Stimulated activated CD4-positive, alpha-beta T cell treated with anti-CD3 and anti-CD28 coated beads, Interleukin-4, amount 100 ng/mL, for 1 hour (primary cell): ENCODE measurements at regions not wholly inside any gene's neighbourhood (a gene's known extent, or its start where the extent isn't known, plus 50 kb on each side); places are given as distances from the start of the nearest gene placed in this dataset.

Experiments used
- DNase-seq: peaks from one replicate; pipeline ENCODE4 v3.0.0-alpha.2; 2020

DNA sequence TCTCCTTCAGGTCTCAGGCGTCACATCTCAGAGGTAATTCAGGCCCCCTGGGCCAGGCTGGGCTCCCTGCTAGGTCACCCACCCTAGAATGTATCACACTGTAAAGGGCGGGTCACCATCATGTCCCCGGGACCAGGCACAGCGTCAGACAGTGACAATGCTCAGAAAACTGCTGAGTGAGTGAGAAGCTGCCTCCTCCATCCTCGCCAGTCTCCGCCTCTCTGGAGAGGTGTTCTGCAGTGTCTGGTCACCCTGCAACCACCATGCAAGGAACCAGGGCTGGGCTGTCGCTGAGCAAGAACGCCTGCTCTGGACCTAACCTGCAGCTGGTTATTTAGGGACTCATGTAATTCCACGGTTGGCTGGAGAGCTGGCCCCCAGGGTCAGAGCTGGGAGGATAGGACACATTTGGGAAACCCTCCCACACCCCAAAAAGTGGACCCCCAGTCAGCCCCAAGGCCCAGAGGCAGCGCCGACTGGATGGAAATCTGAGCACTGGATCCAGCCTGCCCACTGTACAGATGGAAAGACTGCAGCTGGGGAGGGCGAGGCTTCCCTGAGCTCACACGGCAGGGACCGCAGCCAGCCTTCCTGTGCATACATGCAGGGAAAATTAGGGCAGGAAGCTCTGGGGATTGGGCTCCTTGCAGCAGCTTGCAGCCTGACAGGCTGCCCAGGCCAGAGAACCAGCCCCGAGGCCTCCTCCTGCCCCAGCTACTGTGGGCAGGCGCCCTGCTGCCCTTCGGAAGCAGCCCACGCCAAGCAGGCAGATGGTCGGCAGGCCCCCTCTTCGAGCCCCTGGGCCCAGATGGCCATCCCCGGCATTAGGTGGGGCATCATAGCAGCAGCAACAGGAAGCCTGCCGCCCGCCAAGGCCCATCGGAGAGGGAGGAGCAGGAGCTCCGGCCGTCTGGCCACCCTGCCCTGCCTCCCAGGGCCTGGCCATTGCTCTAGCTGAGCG lies 105.4 kb upstream of the ZMIZ1 start:
- no peak for DNase-seq

DNA sequence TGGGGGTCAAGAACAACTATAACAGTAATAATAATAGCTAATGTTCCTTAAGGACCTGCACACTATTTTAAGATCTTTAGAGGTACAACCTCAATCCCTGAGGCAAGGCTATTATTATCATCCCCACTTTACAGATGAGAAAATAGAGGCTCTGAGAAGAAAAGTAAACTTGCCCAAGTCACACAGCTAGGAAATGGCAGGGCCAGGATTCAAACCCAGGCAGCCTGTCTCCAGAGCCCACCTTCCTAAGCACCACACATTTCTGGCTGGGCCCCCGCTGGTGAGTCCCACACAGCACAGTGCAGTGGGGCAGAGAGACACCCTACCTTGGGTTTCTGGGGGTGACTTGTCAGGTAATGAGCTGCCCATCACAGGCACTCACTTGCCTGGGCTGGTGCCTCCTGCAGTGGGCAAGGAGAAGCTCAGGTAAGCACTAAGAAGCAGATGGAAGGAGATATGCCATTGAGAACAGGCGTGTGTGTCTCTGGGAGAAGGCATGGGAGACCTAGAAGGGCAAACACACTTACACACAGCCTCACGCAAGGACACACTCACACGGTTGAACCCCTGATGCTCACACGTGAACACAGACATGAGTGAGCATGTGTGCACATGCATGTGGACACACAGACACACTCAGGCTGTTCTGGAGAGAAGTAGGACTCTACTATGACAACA lies 104.4 kb upstream of the ZMIZ1 start:
- no peak for DNase-seq

DNA sequence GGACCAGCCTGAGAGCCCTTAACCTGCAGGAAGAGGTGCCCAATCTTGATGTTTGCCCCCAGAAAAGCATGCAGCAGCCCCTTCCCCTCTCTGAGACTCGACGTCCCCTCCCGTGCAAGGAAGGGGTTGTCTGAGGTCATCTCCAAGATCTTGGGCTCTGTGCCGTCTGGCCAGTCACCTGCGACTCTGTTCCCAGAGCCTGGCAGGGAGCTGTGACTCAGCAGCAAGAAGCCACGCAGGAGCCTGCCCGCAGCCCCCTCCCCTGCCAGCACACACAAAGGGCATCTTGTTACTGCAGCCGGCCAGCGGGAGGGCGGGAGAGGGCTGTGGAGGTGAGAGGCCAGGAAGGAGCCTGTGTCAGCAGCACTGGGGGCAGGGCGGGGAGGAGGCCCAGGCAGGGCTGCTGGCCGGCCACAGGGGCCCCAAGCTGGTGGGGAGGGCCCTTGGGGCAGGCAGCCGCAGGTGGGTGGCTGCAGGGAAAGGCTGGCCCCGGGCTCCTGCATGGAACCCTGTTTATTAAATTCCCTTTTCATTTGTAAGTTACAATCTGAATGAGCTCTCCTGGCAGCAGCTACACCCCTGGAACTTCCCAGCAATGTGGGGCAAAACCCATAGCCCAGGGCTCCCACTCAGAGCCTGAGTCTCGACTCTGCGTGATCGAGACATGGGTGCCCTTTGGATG lies 103.7 kb upstream of the ZMIZ1 start:
- DNase-seq: no peak

DNA sequence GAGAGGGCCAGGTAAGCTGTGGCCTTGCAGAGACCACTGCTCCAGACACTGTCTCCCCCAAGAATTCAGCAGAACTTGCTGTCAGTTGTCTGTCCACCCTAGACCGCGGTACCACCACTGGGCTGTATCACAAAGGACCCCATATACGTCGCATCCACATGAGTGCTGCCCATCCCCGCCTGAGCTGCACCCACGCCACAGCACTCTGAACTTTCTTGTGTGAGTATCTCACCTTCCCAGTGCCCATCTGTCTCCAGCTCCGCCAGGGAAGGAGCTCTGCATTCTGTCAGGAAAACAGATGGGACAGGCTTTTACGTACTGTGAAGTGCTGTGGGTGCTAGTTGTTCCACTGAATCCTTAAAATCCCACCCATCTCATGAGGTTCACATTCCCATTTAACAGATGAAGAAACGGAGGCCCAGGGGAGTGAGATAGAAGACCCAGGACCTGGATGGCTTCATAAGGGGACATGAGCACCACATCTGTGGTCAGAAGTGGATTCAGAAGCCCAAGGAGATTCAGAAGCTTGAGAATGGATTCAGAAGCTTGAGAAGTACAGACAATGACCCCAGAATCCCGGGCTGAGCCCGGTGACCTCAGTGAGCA lies 102.5 kb upstream of the ZMIZ1 start:
- DNase-seq: no peak

DNA sequence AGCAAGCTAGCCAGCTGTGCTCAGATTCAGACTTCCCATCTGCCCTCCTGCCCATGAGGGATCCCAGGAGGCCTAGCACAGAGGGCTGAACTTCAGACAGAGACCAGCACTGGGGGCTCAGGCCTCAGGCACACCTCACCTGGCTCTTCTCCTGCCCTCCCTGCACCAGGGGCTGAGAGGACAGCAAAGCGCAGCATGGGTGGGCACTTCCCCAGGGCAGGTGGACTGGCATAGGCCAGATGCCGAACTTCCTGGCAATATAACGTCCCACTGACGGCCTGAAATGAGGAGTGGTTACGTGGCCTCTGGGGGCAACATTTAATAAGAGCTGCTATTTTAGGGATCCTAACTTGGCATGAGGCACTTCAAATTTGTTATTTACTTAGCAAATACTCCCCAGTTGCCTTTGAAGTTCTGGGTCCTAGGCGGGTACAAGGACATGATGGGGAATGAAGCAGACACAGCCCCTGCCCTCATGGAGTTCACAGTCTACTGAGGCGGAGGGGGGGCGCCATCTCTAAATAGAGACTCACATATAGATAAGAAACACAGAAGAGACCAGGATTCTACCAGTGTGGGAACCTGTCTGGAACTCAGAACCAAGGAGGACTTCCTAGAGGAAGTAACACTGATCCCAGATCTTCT lies 101.8 kb upstream of the ZMIZ1 start:
- DNase-seq: no peak

DNA sequence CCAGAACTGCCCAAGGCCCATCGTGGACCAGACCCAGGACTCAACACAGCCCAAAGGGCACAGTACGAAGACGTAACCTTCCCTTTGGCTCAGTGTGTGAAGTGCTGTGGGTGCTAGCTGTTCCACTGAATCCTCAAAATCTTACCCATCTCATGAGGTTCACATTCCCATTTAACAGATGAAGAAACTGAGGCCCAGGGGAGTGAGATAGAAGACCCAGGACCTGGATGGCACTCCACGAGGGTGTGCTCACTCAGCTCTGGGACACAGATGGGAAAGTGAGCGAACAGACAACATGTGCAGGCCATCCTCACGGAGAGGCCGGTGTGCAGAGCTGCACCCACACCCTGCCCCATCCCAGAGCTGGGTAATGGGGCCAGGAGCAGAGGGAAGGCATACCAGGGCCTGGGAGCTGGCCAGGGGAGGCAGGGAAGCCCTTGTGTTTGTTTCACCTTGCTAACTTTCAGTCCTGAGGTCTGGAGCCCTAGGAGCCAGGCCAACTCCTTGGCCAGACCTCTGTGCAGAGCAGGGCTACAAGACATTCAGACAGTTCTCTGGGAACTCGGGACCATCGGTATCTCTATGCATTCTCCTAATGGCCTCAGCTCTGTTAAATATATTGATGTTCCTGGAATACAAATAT lies 100.3 kb upstream of the ZMIZ1 start:
- DNase-seq: no peak

DNA sequence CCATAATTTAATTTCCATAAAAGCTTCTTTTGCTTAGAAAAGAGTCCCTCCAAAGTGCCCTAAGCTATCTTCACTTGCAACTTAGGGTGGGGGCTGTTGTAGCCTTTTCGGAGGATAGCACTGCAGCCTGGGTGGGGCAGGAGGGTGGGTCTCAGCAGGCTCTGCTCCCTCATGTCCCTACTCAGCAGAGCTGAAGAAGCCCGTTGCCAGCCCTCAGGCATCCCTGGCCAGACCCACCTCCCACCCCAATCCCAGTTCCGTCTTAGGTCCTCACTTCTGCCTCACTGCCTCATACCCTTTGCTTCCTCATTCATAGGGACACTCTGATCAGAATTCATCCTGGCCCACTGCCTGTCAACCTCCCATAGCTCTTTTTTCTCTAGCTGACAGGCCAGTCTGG lies 99.8 kb upstream of the ZMIZ1 start:
- no peak for DNase-seq

DNA sequence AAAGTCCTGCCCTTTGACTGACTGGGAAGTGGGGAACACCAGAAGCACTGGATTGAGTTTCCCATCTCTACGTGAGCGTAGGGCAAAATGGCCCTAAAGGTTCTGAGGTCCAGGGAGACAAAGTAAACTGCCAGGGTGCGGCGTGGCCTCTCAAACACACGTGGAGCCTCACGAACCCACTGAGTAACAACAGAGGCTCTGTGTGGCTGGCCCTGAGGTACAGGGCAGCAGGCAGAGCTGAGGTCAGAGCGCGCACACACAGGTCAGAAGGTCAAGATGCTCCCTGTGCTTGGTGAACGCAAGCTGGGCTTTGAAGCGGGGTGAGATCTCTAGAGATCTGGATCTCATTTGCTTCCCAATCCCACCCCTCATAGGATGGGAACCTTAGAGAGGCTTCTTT lies 99.0 kb upstream of the ZMIZ1 start:
- no peak for DNase-seq

DNA sequence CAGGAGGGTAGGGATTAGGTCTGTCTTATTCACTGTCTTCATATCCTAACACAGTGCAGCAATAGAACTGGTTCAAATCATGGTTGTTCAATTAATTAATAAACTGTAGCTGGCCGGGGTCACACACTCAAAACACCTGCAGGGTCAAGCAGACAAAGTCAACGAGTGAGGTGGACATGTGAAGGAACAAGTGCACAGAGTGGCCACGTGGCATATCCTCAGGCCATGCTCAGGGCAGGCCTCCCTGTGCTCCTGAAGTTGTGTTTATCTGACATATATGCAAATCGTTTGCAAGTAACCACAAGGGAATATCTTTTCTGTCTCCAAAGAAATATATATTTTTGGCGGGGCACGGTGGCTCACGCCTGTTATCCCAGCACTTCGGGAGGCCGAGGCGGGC lies 98.5 kb upstream of the ZMIZ1 start:
- DNase-seq: no peak

GRCh38 chr10:78971094-78971682 lies 97.6 kb upstream of the ZMIZ1 start:
- DNase-seq: no peak

DNA sequence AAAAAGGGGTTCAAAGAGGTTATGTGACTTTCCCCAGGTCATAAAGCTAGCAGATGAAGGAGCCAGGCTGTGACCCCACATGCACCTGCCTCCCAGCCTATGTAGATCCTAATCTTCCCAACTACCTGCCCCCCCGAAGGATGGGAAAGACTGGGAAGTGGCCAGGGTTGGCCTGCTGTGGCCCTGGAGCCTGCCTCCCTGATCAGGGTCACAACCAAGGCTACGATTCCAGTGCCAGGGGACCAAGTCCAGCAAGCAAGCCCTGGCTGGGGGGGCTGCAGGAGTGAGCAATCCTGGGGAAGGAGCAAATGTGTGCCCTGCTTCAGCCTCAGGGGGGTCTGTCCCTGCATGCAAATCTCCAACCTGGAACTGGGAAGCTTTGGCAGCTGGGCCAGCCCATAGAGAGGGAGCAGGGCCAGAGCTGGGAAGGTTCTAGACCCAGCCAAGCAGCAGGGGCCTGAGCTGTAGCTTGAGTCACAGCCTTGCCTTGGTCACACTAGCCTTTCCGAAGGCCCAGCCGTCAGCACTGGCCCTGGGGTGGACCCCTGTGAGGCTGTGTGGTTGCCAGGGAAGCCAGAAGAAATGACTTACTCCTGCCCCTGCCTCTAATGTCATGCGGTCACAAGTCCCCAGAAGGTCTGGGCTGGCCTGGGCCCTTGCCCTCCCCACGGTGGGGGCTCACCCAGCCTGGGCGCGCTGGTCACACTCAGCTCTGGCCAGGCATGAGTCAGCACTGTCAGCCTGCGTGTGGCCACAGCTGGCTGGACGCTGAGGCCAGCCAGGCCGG lies 96.4 kb upstream of the ZMIZ1 start:
- no peak for DNase-seq

DNA sequence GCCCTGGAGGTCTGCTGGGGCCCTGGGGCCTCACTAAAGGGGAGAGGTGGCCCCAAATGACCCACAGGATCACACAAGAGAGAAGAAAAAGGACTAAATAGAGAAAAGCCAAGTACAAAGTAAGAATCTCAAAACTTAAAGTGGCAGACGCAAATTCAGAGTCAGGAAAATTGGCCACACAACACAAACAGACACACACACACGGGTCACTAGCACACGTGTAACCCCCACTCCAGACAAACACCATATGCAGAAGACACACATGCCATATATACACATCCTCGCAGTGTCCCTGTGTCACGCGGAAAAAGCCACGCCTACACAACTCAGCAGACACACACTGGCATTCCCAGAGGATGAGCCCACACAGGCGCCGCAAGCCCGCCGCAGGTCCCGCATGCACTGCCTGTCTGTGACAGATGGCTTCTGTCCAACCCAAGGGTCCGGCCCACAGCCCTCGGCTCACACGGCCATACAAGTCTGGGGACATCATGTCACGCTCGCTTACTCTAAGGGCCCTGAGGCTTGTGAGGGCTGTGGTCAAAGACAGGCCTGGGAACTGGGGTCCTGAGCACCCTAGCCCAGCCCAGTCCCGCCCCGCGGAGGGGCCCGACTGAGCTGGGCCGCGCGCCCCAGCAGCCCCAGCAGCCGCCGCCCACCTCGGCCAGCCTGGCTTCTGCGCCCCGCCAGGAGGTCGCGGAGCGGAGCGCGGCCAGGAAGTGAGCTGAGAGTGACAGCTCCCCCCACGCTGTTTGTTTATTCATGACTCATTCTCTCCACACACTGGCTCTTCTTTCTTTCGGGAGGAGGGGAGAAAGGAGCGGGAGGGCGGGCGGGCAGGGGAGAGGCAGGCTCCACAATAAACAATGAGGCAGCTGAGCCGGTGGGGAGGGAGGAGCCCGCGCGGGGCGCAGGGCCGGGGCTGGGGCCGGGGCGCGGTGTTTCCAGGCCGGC lies 95.5 kb upstream of the ZMIZ1 start:
- peak; percentile 70 for DNase-seq

DNA sequence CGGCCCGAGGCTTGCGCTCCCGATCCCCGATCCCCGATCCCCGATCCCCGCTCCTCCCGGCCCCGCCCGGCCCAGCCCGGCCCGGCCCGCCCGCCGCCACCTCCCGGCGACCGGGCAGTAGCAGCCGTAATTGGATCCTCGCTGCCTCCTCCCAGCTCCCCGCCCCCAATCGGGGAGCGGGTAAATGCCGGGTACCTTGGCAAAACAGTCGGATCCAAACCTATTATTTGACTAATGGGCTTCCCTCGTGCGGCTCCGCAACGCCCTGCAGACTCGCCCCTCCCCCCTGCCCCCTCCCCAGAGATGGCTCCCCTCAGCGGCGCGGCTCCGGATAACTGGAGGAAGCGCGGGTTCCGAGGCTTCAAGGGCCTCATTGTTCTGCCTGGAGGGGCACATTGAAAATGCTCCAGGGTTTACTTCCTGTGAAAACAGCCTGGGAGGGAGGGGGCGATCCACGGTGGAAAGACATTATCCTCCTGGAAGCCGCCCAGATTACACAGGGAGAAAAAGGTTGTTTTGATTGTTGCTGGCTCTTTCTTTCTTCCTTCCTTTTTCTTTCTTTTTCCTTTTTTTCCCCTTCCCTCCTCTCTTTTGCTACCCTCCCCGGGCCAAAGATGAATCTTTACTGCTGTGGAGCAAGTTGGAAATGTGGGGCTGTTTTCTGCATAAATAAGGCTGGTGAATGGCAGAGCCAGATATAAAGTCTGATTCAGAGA lies 94.7 kb upstream of the ZMIZ1 start:
- peak; percentile 58 for DNase-seq

DNA sequence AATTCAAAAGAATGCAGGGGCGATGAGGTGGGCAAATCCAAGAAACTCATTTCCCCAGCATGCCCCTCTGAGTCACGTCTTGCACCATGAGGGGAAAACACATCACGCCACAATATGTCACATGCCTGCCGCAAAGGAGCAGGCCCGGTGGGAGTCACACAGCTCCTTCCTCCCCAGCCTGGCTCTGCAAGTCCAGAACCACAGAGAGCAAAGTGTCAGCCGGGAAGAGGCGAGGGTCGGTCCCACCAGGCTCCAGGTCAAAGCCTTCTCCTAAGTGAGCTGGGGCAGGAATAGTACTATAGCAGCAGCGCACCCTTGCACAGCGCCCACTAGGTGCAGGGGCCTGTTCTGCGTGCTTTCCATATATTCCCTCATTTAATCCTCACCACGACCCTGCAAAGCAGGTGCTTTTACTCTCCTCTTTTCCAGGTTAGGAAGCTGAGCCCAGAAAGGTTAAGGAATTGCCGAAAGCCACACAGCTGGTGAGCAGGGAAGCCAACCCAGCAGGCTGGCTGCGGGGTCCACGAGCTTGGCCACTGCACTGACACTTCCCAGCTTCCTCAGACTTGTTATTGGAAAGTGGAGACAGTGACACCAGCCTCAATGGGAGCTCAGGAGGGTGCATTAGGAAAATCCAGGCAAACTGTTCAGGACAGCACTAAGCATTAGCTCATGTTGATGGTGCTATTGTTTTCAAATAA lies 94.0 kb upstream of the ZMIZ1 start:
- DNase-seq: peak; percentile 66

GRCh38 chr10:78975926-78976325 lies 92.8 kb upstream of the ZMIZ1 start:
- DNase-seq: no peak

DNA sequence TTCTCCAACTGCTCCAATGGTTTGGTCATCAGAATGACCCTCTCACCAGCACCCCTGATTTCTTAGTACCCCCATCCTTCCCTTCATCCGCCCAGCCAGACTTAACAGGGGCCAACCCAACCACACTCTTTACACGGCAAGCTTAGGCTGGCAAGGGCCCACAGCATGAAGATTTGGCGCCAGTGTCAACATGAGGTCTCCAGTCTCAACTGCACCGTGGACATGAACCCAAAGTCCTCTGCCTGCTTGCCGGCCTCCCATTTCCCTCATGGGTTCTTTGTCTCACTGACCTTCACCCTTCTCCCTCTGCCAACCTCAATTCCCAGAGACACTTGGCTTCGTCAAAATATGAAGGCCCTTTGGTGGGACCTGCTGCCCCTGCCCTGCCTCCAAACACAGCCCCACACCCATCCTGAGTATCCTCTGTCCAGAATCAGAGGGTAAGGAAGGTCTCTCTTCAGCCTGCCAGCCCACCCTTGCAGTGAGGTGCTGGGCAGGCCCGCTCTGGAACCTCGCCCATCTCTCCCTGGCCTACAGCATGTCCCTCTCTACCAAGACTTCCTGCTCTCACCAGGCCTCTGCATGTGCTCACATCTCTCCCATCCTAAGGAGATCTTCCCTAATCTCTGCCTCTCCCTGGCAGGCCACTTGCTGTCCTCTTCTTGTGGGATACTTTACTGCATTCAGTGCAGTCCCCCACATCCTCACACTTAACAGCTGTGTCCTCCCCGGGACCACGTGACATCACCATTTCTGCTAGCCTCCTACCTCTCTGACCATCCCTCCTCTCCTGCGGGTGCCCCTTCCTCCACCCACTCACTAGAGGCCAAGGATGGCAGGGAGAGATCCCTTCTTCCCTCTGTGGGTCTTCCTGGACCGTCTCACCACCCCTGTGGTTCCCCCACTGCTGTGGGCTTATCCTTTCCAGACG lies 91.7 kb upstream of the ZMIZ1 start:
- DNase-seq: no peak

DNA sequence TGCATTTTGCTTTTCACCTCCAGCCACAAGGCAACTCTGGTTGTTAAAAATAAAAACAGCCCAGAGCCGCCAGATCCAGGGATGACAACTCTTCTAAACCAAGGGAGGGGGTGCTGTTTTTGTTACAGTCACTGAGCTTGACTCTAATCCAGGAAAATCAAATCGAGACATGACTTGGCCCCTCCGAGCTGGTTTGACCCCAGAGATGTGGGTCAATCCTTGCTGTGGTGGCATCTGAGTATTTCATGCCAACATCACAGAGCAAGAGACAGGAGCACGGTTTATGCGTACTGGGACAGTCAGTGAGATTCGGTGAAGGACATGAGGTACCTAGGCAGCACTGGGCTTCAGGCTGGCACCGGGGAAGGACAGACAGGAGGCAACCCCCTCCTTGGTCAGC lies 88.8 kb upstream of the ZMIZ1 start:
- DNase-seq: no peak
